K562 (cell line): ENCODE measurements at regions not wholly inside any gene's neighbourhood (a gene's known extent, or its start where the extent isn't known, plus 50 kb on each side); places are given as distances from the start of the nearest gene placed in this dataset.

Source experiments
- ATAC-seq: fragments of 200-7000 bp; cut with Tn5 transposase; 3 replicates; pipeline ENCODE4 v1.9.1; 2020; ENCODE audit warnings: moderate library complexity
- BruUV-seq: library from RNA; stranded (reverse); fragments of 400-500 nt; replicated peaks from 2 replicates; lab custom pipeline; 2021; lab: Mats Ljungman, UMichigan
- CTCF ChIA-PET: fragments of 300-600 bp; formaldehyde crosslinking; extraction: SDS; loops from one replicate; lab custom pipeline; 2021; ENCODE audit warnings: low intra/inter-chr PET ratio; lab: Yijun Ruan, JAX
- POLR2A ChIA-PET: fragments of 300-600, 350-650 bp; sonication (Branson Sonifier 250); formaldehyde crosslinking; extraction: SDS; loops from one replicate; lab custom pipeline; 2021; ENCODE audit warnings: antibody characterized with exemption, inconsistent platforms; lab: Yijun Ruan, JAX
- DNase-seq, 4 experiments: peaks; one replicate each; pipeline versions ENCODE4 v3.0.0 to v3.0.0-alpha.2; 2011 to 2018; ENCODE audit warnings: low spot score in 3 of 4, mixed read lengths in 3 of 4; ENCODE audit errors: extremely low read depth in 1 of 4
- FAIRE-seq: peaks from 2 replicates; lab custom pipeline; 2011; peaks lifted over from hg19 to GRCh38; lab: Jason Lieb, UNC
- H2AFZ ChIP-seq: 2 replicates; pipeline ENCODE4 v1.6.0; 2011; ENCODE audit warnings: low read depth, low read length, control low read depth, inconsistent platforms
- H3K27ac ChIP-seq: fragments of 200-600 bp; 3 replicates; pipeline ENCODE4 v1.8.0; 2011; ENCODE audit warnings: low read depth, mild to moderate bottlenecking, control low read depth, inconsistent platforms, low read length, moderate library complexity, mixed read lengths; ENCODE audit errors: extremely low read depth
- H3K27me3 ChIP-seq, 2 experiments: fragments of 300-600 bp in 1 of 2; 2 replicates in 1 of 2; 3 replicates in 1 of 2; pipeline versions ENCODE4 v1.6.0 to v1.8.0; 2011; ENCODE audit warnings: inconsistent platforms in 2 of 2, low read length in 2 of 2, mild to moderate bottlenecking in 1 of 2, mixed read lengths in 1 of 2, moderate library complexity in 1 of 2; ENCODE audit not compliant: control insufficient read depth in 2 of 2, insufficient read depth in 2 of 2
- H3K36me3 ChIP-seq: fragments of 300-600 bp; 3 replicates; pipeline ENCODE4 v1.8.0; 2011; ENCODE audit warnings: mild to moderate bottlenecking, low read length, inconsistent platforms; ENCODE audit not compliant: control insufficient read depth, insufficient read depth
- H3K4me1 ChIP-seq, 2 experiments: fragments of 200-600 bp in 1 of 2; replicated peaks in 1 of 2; 2 replicates in 1 of 2; 3 replicates in 1 of 2; pipeline versions ENCODE4 v1.5.1 to v1.8.0; 2011; ENCODE audit warnings: inconsistent platforms in 2 of 2, low read length in 2 of 2, mild to moderate bottlenecking in 1 of 2, mixed read lengths in 1 of 2, moderate library complexity in 1 of 2; ENCODE audit not compliant: control insufficient read depth in 2 of 2, insufficient read depth in 2 of 2
- H3K4me2 ChIP-seq: 2 replicates; pipeline ENCODE4 v1.6.1; 2011; ENCODE audit warnings: low read length, control low read depth, inconsistent platforms, mixed read lengths; ENCODE audit not compliant: insufficient read depth
- H3K4me3 ChIP-seq: fragments of 200-600 bp; sonication (generic), shearing (Covaris generic); 2 replicates; pipeline ENCODE4 v1.5.1; 2016; ENCODE audit warnings: control low read depth, inconsistent platforms
- H3K79me2 ChIP-seq: fragments of 200-600 bp; 3 replicates; pipeline ENCODE4 v1.8.0; 2011; ENCODE audit warnings: low read length, inconsistent platforms; ENCODE audit not compliant: control insufficient read depth, insufficient read depth
- H3K9ac ChIP-seq, 2 experiments: 2 replicates each; pipeline versions ENCODE4 v1.6.0 to v1.6.1; 2011; ENCODE audit warnings: low read depth in 2 of 2, low read length in 2 of 2, control low read depth in 1 of 2, inconsistent platforms in 1 of 2, mild to moderate bottlenecking in 1 of 2, mixed read lengths in 1 of 2; ENCODE audit not compliant: insufficient read depth in 1 of 2
- H3K9me1 ChIP-seq: one replicate; pipeline ENCODE4 v1.6.0; 2011; ENCODE audit warnings: inconsistent platforms, mild to moderate bottlenecking, low read length, moderate library complexity; ENCODE audit not compliant: control insufficient read depth, insufficient read depth
- H3K9me3 ChIP-seq: replicated peaks from 2 replicates; pipeline ENCODE4 v1.5.1; 2011; ENCODE audit warnings: low read depth, low read length, inconsistent platforms; ENCODE audit not compliant: control insufficient read depth, insufficient read depth
- H4K20me1 ChIP-seq: replicated peaks from 2 replicates; pipeline ENCODE4 v1.6.1; 2011; ENCODE audit warnings: low read length, inconsistent platforms, mixed read lengths; ENCODE audit not compliant: control insufficient read depth, insufficient read depth
- ARID2 ChIP-seq: fragments of 450-650 bp; IDR thresholded peaks from 2 replicates; pipeline ENCODE4 v1.6.1; 2017; ENCODE audit warnings: antibody characterized with exemption, mild to moderate bottlenecking
- FOXA1 ChIP-seq: fragments of 450-650 bp; IDR thresholded peaks from 2 replicates; pipeline ENCODE4 v1.6.1; 2016; ENCODE audit warnings: mild to moderate bottlenecking, borderline replicate concordance
- HDAC2 ChIP-seq: fragments of 450-650 bp; IDR thresholded peaks from 2 replicates; pipeline ENCODE4 v1.6.1; 2016; ENCODE audit warnings: mild to moderate bottlenecking
- HDAC3 ChIP-seq: fragments of 450-650 bp; IDR thresholded peaks from 2 replicates; pipeline ENCODE4 v1.6.1; 2018; ENCODE audit warnings: borderline replicate concordance, mild to moderate bottlenecking, moderate library complexity; ENCODE audit not compliant: partially characterized antibody
- HNRNPLL ChIP-seq: fragments of 200-400 bp; formaldehyde crosslinking; IDR thresholded peaks from 2 replicates; pipeline ENCODE4 v1.6.1; 2017; ENCODE audit warnings: low read length, low read depth, mild to moderate bottlenecking; ENCODE audit not compliant: poor library complexity, severe bottlenecking
- PATZ1 ChIP-seq: fragments of 250-450 bp; sonication (Bioruptor Pico); IDR thresholded peaks from 2 replicates; pipeline ENCODE4 v1.5.0; 2020; ENCODE audit warnings: mild to moderate bottlenecking, borderline replicate concordance
- POLR2AphosphoS2 ChIP-seq: IDR thresholded peaks from 2 replicates; pipeline ENCODE4 v1.6.1; 2012; ENCODE audit warnings: low read length, improper control_type of control experiment
- POU5F1 ChIP-seq: fragments of 150-350 bp; IDR thresholded peaks from 2 replicates; pipeline ENCODE4 v1.6.1; 2014; ENCODE audit warnings: borderline replicate concordance, low read length, low read depth, mild to moderate bottlenecking; ENCODE audit not compliant: partially characterized antibody
- SIN3B ChIP-seq: fragments of 450-650 bp; IDR thresholded peaks from 2 replicates; pipeline ENCODE4 v1.6.1; 2017; ENCODE audit warnings: low read depth, mild to moderate bottlenecking, moderate library complexity
- SRSF3 ChIP-seq: fragments of 200-400 bp; formaldehyde crosslinking; IDR thresholded peaks from 2 replicates; pipeline ENCODE4 v1.6.1; 2016; ENCODE audit warnings: mild to moderate bottlenecking, low read length, moderate library complexity; ENCODE audit not compliant: insufficient read depth
- ZBTB11 ChIP-seq, 3 experiments: fragments of 200-800 bp in 1 of 3; fragments of 250-450 bp in 1 of 3; fragments of 450-650 bp in 1 of 3; sonication (Bioruptor Pico) in 1 of 3; sonication (Bioruptor generic) in 1 of 3; formaldehyde crosslinking in 1 of 3; IDR thresholded peaks; 2 replicates each; pipeline versions ENCODE4 v1.6.1 to v1.8.0; 2016 to 2022; ENCODE audit warnings: mild to moderate bottlenecking in 2 of 3, missing genetic modification characterization in 2 of 3, missing compliant biosample characterization in 1 of 3, moderate library complexity in 1 of 3
- ZNF695 ChIP-seq: fragments of 450-650 bp; formaldehyde crosslinking; IDR thresholded peaks from 2 replicates; pipeline ENCODE4 v1.4.0; 2020; ENCODE audit warnings: mild to moderate bottlenecking, moderate library complexity
- ZNF740 ChIP-seq, 3 experiments: fragments of 200-800 bp in 1 of 3; sonication (Bioruptor generic) in 1 of 3; sonication (generic) in 1 of 3; formaldehyde crosslinking in 1 of 3; IDR thresholded peaks; 2 replicates each; pipeline versions ENCODE4 v1.6.1 to v1.8.0; 2016 to 2022; ENCODE audit warnings: mild to moderate bottlenecking in 2 of 3, missing compliant biosample characterization in 2 of 3, missing genetic modification characterization in 2 of 3, missing genetic modification reagents in 1 of 3
- ZNF75A ChIP-seq: fragments of 450-650 bp; formaldehyde crosslinking; IDR thresholded peaks from 2 replicates; pipeline ENCODE4 v1.4.0; 2020; ENCODE audit warnings: mild to moderate bottlenecking
- WGBS: fragments of 100-300 bp; shearing (Covaris generic); methylation state at CpG from one replicate; pipeline ENCODE4 v1.1.6; 2016; ENCODE audit warnings: low coverage, mixed read lengths; ENCODE audit not compliant: insufficient coverage; ENCODE audit errors: missing lambda C conversion rate; 5-methylcytosine and 5-hydroxymethylcytosine counted together
- in situ Hi-C: fragments of 300-500 bp; cut with MboI; formaldehyde crosslinking; loops from 4 replicates; pipeline ENCODE4 v1.15.0; 2018; ENCODE audit warnings: inconsistent platforms, mixed read lengths
- intact Hi-C: fragments of 100-400 bp; cut with micrococcal nuclease; formaldehyde crosslinking; loops from 2 replicates; pipeline ENCODE4 v1.14.2; 2022

GRCh38 chr12:92297932-92298696, 152.5 kb upstream of the BTG1 start:
- H4K20me1 ChIP-seq = no peaks in the 10 kb centered on the region
- in situ Hi-C loops (no loop called here), intact Hi-C loops (no loop called here)
- H3K4me2 ChIP-seq = no peak overlapping the region
- DNase-seq = no peak
- CTCF ChIA-PET = no interaction called here
- H3K79me2 ChIP-seq = no peaks in the 10 kb centered on the region
- FAIRE-seq = no peak
- no peak for ATAC-seq
- H2AFZ ChIP-seq = peak overlapping the region; percentile 43; the same call in 1 of the 2 replicates
- H3K4me3 ChIP-seq = no peak overlapping the region
- no peak overlapping the region for H3K9ac ChIP-seq
- H3K27me3 ChIP-seq = no peaks in the 10 kb centered on the region
- POLR2A ChIA-PET = interaction anchor here (0.6 to 1.2 kb wide), 3 partner anchors 8 to 17 kb away, joined by 3 to 4 read pairs (median 3); no protein-coding TSS in a partner anchor
- no peaks in the 10 kb centered on the region for H3K36me3 ChIP-seq
- H3K27ac ChIP-seq = no peak overlapping the region
- WGBS = 51% methylated on average over 7 of the region's 8 CpGs
- no peaks in the 10 kb centered on the region for H3K9me3 ChIP-seq
- no peaks in the 10 kb centered on the region; a peak in 1 of 5 replicates for H3K4me1 ChIP-seq
- no peaks in the 10 kb centered on the region for H3K9me1 ChIP-seq
- BruUV-seq = no TSS peak
- no peak for TF ChIP-seq HDAC3
- no peak for TF ChIP-seq SRSF3
- no peak for TF ChIP-seq ZBTB11 (CRISPR knock-in tag; IDR thresholded peaks at IDR 0.05)
- no peak for TF ChIP-seq HNRNPLL
- no peak for TF ChIP-seq SIN3B
- TF ChIP-seq FOXA1 = no peak
- TF ChIP-seq ARID2 = no peak
- TF ChIP-seq ZNF75A (CRISPR knock-in tag) = no peak
- no peak for TF ChIP-seq POU5F1
- TF ChIP-seq PATZ1 (CRISPR knock-in tag) = no peak
- no peak for TF ChIP-seq POLR2AphosphoS2
- TF ChIP-seq HDAC2 = no peak
- no peak for TF ChIP-seq ZNF740 (CRISPR knock-in tag; IDR thresholded peaks at IDR 0.05)
- TF ChIP-seq ZNF740 (tag; IDR thresholded peaks at IDR 0.05) = no peak
- TF ChIP-seq ZNF695 = no peak
